Sigmoid colon (tissue), 4 donors: ENCODE measurements at regions not wholly inside any gene's neighbourhood (a gene's known extent, or its start where the extent isn't known, plus 50 kb on each side); places are given as distances from the start of the nearest gene placed in this dataset.

Experiments
- CTCF ChIP-seq, 4 experiments: fragments of 450-650 bp in 3 of 4; fragments of 200-600 bp in 1 of 4; IDR thresholded peaks; one replicate each; pipeline ENCODE4 v1.5.1; 2016 to 2019; ENCODE audit warnings: antibody characterized with exemption in 4 of 4, mild to moderate bottlenecking in 3 of 4, moderate library complexity in 2 of 4
- POLR2A ChIP-seq, 2 donors: fragments of 450-650 bp; IDR thresholded peaks; one replicate each; pipeline ENCODE4 v1.6.1; 2016; ENCODE audit warnings: antibody characterized with exemption in 2 of 2, mild to moderate bottlenecking in 2 of 2, moderate library complexity in 2 of 2
- POLR2AphosphoS5 ChIP-seq, 4 donors: sonication (generic); formaldehyde crosslinking; IDR thresholded peaks; one replicate each; pipeline ENCODE4 v1.6.1; 2017; ENCODE audit warnings: antibody characterized with exemption in 4 of 4

- TF ChIP-seq CTCF (IDR thresholded peaks at IDR 0.05): no peak
- no peak for TF ChIP-seq POLR2A (IDR thresholded peaks at IDR 0.05)
- TF ChIP-seq POLR2AphosphoS5 (IDR thresholded peaks at IDR 0.05): no peak
These were observed 2022.2 kb downstream of the MAT2B start for GRCh38 chr5:165527577-165527976.
